ENCODE measurements at regions not wholly inside any gene's neighbourhood (a gene's known extent, or its start where the extent isn't known, plus 50 kb on each side); places are given as distances from the start of the nearest gene placed in this dataset.

DNA sequence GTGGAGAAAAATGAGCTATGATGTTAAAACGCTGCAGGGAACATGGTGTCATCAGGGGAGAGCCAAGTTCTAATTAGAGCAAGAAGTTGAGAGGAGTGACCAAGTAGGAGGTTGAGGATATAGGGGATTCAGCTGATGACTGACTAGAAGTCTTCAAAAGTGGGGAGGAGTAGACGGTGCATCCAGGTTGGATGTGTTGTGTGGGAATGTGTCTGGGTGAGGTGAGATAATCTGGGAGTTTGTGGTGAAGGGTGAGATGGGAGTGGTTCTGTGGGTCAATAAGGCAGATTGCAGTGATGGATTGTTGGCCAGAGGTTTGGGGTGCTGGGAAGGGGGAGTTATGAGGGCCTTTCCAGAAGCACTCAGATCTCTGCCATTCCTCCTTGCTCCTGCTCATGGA, 72.0 kb upstream of the IRF2BP2 start:
- H3K27me3 Mint-ChIP-seq (ENCODE audit: insufficient read depth), result peaks cover 3% of the 10 kb centered on the region
- peaks cover 2% of the 10 kb centered on the region for H3K36me3 Mint-ChIP-seq (ENCODE audit: low read depth)
- peaks cover 10% of the 10 kb centered on the region for H3K9me3 Mint-ChIP-seq
- H3K27ac Mint-ChIP-seq, result no peak overlapping the region
- DNase-seq (ENCODE audit: low spot score), result no peak
- H3K4me1 Mint-ChIP-seq (ENCODE audit: low read depth), result no peaks in the 10 kb centered on the region
- intact Hi-C loops (cut with micrococcal nuclease), result no loop called here
- no peak overlapping the region for H3K4me3 Mint-ChIP-seq

DNA sequence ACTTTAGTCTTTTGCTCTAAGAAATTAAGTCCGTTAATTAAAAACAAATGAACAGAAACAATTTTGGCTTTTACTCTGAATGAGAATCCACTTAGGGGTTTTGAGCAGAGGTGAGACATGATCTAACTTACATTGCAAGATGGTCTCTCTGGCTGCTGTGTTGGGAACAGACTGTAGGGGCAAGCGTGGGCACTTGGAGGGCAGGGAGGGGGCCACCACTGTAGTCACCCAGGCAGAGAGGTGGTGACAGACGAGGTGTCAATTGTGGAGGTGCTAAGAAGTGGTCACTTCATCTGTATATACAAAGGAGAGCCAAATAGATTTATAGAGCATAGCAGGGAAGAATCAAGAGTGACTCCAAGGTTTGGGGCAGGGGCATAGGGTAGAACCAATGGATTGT, 71.1 kb upstream of the IRF2BP2 start:
- Mint-ChIP-seq H3K27ac (no peak overlapping the region), H3K4me1 (ENCODE audit: low read depth) (peaks cover 6% of the 10 kb centered on the region), H3K4me3 (no peak overlapping the region), H3K27me3 (ENCODE audit: insufficient read depth) (peaks cover 3% of the 10 kb centered on the region), H3K9me3 (peaks cover 8% of the 10 kb centered on the region), H3K36me3 (ENCODE audit: low read depth) (peaks cover 2% of the 10 kb centered on the region)
- no peak for DNase-seq (ENCODE audit: low spot score)
- intact Hi-C loops (cut with micrococcal nuclease), result no loop called here

GRCh38 chr1:234680331-234680904, 70.4 kb upstream of the IRF2BP2 start:
- Mint-ChIP-seq H3K4me1 (ENCODE audit: low read depth) (peaks cover 13% of the 10 kb centered on the region), H3K36me3 (ENCODE audit: low read depth) (no peaks in the 10 kb centered on the region), H3K27ac (no peak overlapping the region), H3K4me3 (no peak overlapping the region), H3K27me3 (ENCODE audit: insufficient read depth) (peaks cover 3% of the 10 kb centered on the region), H3K9me3 (peaks cover 1% of the 10 kb centered on the region)
- intact Hi-C loops (cut with micrococcal nuclease), result no loop called here
- DNase-seq (ENCODE audit: low spot score), result no peak

DNA sequence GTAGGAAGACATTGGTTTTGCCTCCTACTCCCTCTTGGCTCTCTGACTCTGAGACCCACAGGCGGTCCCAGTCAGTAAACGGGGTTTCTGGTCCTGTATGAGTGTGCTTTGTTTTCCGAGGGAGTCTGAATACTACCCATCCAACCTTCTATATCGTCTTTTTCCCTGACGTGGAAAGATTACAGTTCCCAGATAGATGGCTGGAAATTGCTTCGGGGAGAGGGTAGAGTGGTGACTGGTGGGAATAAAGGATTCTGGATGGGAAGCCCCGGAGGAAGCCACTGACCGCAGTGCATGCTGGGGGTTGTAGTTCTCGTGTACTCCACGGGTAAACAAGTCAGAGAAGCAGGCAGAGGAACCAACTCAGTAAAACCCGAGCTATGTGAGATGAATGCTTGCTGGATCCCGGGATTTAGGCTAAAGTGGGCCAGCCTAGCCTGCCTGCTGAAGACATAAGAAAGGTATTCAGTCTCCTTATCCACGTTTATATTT, 66.2 kb upstream of the IRF2BP2 start:
- no peaks in the 10 kb centered on the region for H3K36me3 Mint-ChIP-seq (ENCODE audit: low read depth)
- intact Hi-C loops (cut with micrococcal nuclease), result loop anchor here (1.0 to 2.0 kb wide), 3 partner anchors 47 to 303 kb away; partner anchors contain the start of gene COA6
- no peaks in the 10 kb centered on the region for H3K9me3 Mint-ChIP-seq
- peaks cover 5% of the 10 kb centered on the region for H3K27me3 Mint-ChIP-seq (ENCODE audit: insufficient read depth)
- peak; percentile 40 for DNase-seq (ENCODE audit: low spot score)
- H3K4me3 Mint-ChIP-seq, result peak overlapping the region; percentile 82
- peaks cover 14% of the 10 kb centered on the region for H3K4me1 Mint-ChIP-seq (ENCODE audit: low read depth)
- peak overlapping the region; percentile 71 for H3K27ac Mint-ChIP-seq

DNA sequence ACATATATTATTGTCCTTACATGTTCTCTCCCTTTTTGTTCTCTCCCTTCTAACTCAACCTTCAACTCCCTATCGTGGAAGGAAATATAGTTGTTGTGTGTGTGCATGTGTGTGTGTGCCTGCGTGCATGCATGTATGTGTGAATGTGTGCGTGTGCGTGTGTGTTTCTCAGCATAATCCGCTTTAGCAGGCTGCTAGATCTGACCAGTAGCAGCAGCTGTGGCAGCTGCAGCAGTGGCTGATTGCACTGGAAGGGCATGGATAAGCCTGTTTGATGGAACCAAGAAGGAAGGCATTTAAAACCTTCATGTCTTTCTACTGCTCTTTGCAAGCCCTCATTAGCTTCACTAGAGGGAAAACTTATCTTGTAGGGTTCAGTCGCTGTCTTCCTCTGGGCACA, 65.6 kb upstream of the IRF2BP2 start:
- H3K36me3 Mint-ChIP-seq (ENCODE audit: low read depth), result no peaks in the 10 kb centered on the region
- peak overlapping the region; percentile 82 for H3K4me3 Mint-ChIP-seq
- no peaks in the 10 kb centered on the region for H3K9me3 Mint-ChIP-seq
- intact Hi-C loops (cut with micrococcal nuclease), result no loop called here
- peaks cover 5% of the 10 kb centered on the region for H3K27me3 Mint-ChIP-seq (ENCODE audit: insufficient read depth)
- H3K27ac Mint-ChIP-seq, result no peak overlapping the region
- no peak for DNase-seq (ENCODE audit: low spot score)
- H3K4me1 Mint-ChIP-seq (ENCODE audit: low read depth), result peaks cover 14% of the 10 kb centered on the region

DNA sequence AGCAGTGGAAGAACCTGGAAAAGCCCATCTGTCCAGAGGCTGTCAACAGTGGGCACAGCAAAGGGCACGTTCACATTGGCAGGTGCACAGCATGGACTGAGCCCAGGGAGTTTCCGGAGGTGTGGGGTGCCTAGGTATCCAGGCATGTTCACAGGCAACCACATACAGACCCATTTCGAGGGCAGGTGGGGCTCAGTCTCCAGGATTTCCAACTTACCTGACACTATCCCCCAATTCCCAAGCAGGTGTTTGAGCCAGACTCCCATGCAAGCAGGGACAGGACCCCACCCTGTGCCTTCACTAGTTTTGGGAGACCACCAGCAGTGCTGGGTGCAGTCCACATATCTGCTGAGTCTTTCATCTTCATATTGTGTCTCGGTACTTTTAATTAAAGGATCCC, 65.0 kb upstream of the IRF2BP2 start:
- no peak for DNase-seq (ENCODE audit: low spot score)
- Mint-ChIP-seq H3K4me1 (ENCODE audit: low read depth) (peaks cover 14% of the 10 kb centered on the region), H3K36me3 (ENCODE audit: low read depth) (no peaks in the 10 kb centered on the region), H3K27me3 (ENCODE audit: insufficient read depth) (peaks cover 5% of the 10 kb centered on the region), H3K27ac (no peak overlapping the region), H3K9me3 (no peaks in the 10 kb centered on the region), H3K4me3 (no peak overlapping the region)
- intact Hi-C loops (cut with micrococcal nuclease), result no loop called here

DNA sequence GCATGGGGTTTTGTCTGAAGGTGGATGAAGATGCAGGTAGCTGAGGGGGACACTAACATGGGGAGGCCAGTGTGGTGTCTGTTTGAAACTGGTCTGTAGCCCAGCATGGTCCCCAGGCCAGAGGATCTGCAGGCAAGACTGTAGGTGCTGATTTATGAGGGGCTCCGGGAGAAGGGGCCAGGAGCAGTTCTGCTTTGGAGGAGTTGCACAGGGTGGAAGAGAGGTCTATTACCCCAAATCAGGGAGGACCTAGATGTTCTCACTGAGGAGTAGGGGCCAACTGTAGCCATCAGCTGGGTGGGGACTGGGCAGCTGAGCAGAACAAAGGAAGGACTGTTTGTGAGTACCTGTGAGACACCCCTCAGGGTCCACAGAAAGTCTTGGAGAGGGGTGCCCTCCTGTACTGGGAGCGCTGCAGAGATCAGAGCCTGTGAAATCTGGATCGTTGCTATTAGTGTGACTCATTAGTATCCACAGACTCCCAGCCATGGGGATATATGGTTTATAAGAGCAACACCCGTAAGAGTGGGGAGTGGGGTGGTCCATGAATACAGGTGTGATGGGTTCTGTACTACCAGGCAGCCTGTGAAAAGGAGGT, 64.3 kb upstream of the IRF2BP2 start:
- H3K27me3 Mint-ChIP-seq (ENCODE audit: insufficient read depth), result peaks cover 5% of the 10 kb centered on the region
- peaks cover 14% of the 10 kb centered on the region for H3K4me1 Mint-ChIP-seq (ENCODE audit: low read depth)
- no peak overlapping the region for H3K4me3 Mint-ChIP-seq
- H3K9me3 Mint-ChIP-seq, result no peaks in the 10 kb centered on the region
- DNase-seq (ENCODE audit: low spot score), result no peak
- H3K36me3 Mint-ChIP-seq (ENCODE audit: low read depth), result no peaks in the 10 kb centered on the region
- intact Hi-C loops (cut with micrococcal nuclease), result no loop called here
- no peak overlapping the region for H3K27ac Mint-ChIP-seq

- peaks cover 2% of the 10 kb centered on the region for H3K36me3 Mint-ChIP-seq (ENCODE audit: low read depth)
- no peak overlapping the region for H3K27ac Mint-ChIP-seq
- H3K4me1 Mint-ChIP-seq (ENCODE audit: low read depth), result peaks cover 20% of the 10 kb centered on the region
- no peak for DNase-seq (ENCODE audit: low spot score)
- intact Hi-C loops (cut with micrococcal nuclease), result no loop called here
- H3K4me3 Mint-ChIP-seq, result no peak overlapping the region
- H3K9me3 Mint-ChIP-seq, result peaks cover 2% of the 10 kb centered on the region
- peaks cover 2% of the 10 kb centered on the region for H3K27me3 Mint-ChIP-seq (ENCODE audit: insufficient read depth)
Measured at GRCh38 chr1:234672349-234673135, 62.6 kb upstream of the IRF2BP2 start.

GRCh38 chr1:234670967-234671626, 61.1 kb upstream of the IRF2BP2 start:
- no peak overlapping the region for H3K27ac Mint-ChIP-seq
- peaks cover 3% of the 10 kb centered on the region for H3K9me3 Mint-ChIP-seq
- intact Hi-C loops (cut with micrococcal nuclease), result no loop called here
- no peak overlapping the region for H3K4me3 Mint-ChIP-seq
- H3K27me3 Mint-ChIP-seq (ENCODE audit: insufficient read depth), result peaks cover 2% of the 10 kb centered on the region
- DNase-seq (ENCODE audit: low spot score), result no peak
- peaks cover 2% of the 10 kb centered on the region for H3K36me3 Mint-ChIP-seq (ENCODE audit: low read depth)
- peaks cover 14% of the 10 kb centered on the region for H3K4me1 Mint-ChIP-seq (ENCODE audit: low read depth)

DNA sequence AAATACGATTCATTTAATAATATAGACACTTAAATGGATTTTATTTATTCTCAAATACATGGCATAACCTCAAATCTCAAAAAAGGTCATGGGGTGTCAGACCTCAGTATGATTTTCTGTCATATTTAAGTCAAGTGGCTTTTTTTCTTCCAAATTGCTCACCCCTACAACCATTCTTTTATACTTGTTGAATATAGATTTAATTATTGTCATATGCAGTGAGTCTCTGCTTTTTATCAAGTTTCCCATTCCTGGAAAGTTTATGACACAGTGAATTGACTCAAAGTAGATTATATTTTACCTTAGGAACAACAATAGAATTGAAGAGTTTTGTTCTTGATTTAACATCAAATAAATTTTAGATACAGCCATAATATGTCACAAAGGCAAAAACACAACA, 59.5 kb upstream of the IRF2BP2 start:
- Mint-ChIP-seq H3K27ac (no peak overlapping the region), H3K36me3 (ENCODE audit: low read depth) (peaks cover 2% of the 10 kb centered on the region), H3K27me3 (ENCODE audit: insufficient read depth) (peaks cover 2% of the 10 kb centered on the region), H3K9me3 (peaks cover 3% of the 10 kb centered on the region), H3K4me1 (ENCODE audit: low read depth) (peaks cover 11% of the 10 kb centered on the region), H3K4me3 (no peak overlapping the region)
- intact Hi-C loops (cut with micrococcal nuclease), result no loop called here
- DNase-seq (ENCODE audit: low spot score), result no peak

GRCh38 chr1:234668577-234668955, 58.6 kb upstream of the IRF2BP2 start:
- intact Hi-C loops (cut with micrococcal nuclease), result loop anchor here (1.0 kb wide), 1 partner anchor 11 kb away; no protein-coding TSS in a partner anchor
- H3K27ac Mint-ChIP-seq, result no peak overlapping the region
- H3K9me3 Mint-ChIP-seq, result peaks cover 3% of the 10 kb centered on the region
- peaks cover 11% of the 10 kb centered on the region for H3K4me1 Mint-ChIP-seq (ENCODE audit: low read depth)
- no peak overlapping the region for H3K4me3 Mint-ChIP-seq
- H3K27me3 Mint-ChIP-seq (ENCODE audit: insufficient read depth), result no peaks in the 10 kb centered on the region
- peaks cover 2% of the 10 kb centered on the region for H3K36me3 Mint-ChIP-seq (ENCODE audit: low read depth)
- DNase-seq (ENCODE audit: low spot score), result no peak

DNA sequence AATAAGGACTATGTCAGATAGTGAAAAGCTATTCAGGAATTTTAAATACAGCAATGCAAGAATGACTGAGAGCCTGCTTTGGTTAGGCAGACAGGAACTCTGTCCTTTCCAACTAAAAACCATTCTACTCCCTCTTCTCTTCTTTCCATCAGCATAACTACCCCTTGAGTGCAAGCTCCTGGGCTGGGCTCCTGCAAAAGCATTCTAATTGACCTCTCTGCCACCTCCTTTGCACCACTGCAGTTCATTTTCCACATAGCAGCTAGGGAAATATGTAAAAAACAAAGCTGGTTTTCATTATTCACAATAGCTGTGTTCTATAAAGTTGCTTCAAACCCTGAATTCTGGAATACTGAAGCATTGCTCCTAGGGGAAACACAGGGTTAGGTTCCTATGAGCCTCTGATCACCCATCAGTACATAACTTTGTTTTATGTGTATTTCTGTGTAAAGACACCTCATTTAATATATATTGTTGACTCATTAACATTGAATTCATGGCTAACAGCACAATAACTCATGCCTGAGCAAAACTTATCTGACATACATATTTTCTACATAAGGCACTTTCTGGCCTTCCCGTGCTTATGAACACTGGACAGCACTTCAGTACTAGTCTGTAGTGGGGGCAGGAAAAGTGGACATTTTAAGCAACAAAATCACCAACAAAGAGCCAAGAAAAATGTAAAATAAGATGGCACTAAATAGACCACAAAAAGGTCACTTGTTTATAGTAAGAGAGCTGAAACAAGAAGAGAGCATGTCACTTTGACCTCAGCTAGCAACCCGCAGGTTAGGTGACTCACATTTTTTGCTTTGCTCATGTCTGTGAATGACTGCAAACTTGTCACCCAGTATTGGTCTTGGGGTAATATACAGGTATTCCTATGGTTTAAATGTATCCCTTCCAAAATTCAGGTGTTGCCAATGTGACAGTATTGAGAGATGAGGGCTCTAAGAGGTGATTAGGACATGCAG, 57.9 kb upstream of the IRF2BP2 start:
- Mint-ChIP-seq H3K4me3 (no peak overlapping the region), H3K9me3 (peaks cover 3% of the 10 kb centered on the region), H3K36me3 (ENCODE audit: low read depth) (peaks cover 2% of the 10 kb centered on the region), H3K27ac (no peak overlapping the region), H3K4me1 (ENCODE audit: low read depth) (peaks cover 11% of the 10 kb centered on the region), H3K27me3 (ENCODE audit: insufficient read depth) (no peaks in the 10 kb centered on the region)
- intact Hi-C loops (cut with micrococcal nuclease), result loop anchor here (1.0 kb wide), 1 partner anchor 11 kb away; no protein-coding TSS in a partner anchor
- DNase-seq (ENCODE audit: low spot score), result no peak
